Keratinocyte (primary cell): ENCODE measurements at regions not wholly inside any gene's neighbourhood (a gene's known extent, or its start where the extent isn't known, plus 50 kb on each side); places are given as distances from the start of the nearest gene placed in this dataset.

Source experiments
- DNase-seq: peaks from one replicate; pipeline ENCODE4 v3.0.0-alpha.2; 2011; ENCODE audit warnings: low read depth, missing footprints, low spot score
- FAIRE-seq: peaks from 2 replicates; lab custom pipeline; 2011; peaks lifted over from hg19 to GRCh38; lab: Jason Lieb, UNC
- H2AFZ ChIP-seq: 2 replicates; pipeline ENCODE4 v1.6.0; 2012; ENCODE audit warnings: low read length, control low read depth, inconsistent platforms; ENCODE audit not compliant: control insufficient read depth
- H3K27ac ChIP-seq: 2 replicates; pipeline ENCODE4 v1.5.1; 2011; ENCODE audit warnings: low read length; ENCODE audit not compliant: control insufficient read depth, insufficient read depth
- H3K27me3 ChIP-seq: 3 replicates; pipeline ENCODE4 v1.6.0; 2011; ENCODE audit warnings: low read length; ENCODE audit not compliant: control insufficient read depth, insufficient read depth; ENCODE audit errors: extremely low read depth
- H3K36me3 ChIP-seq, 2 experiments: 2 replicates in 1 of 2; 3 replicates in 1 of 2; pipeline ENCODE4 v1.5.1; 2011; ENCODE audit warnings: low read length in 2 of 2, mild to moderate bottlenecking in 1 of 2; ENCODE audit not compliant: control insufficient read depth in 2 of 2, insufficient read depth in 2 of 2; ENCODE audit errors: extremely low read depth in 1 of 2
- H3K4me1 ChIP-seq: 3 replicates; pipeline ENCODE4 v1.5.1; 2011; ENCODE audit warnings: low read length; ENCODE audit not compliant: control insufficient read depth, insufficient read depth; ENCODE audit errors: extremely low read depth
- H3K4me2 ChIP-seq: 3 replicates; pipeline ENCODE4 v1.6.0; 2011; ENCODE audit warnings: low read depth, low read length; ENCODE audit not compliant: control insufficient read depth, insufficient read depth; ENCODE audit errors: extremely low read depth
- H3K4me3 ChIP-seq, 3 experiments: fragments of 200-600 bp in 1 of 3; sonication (generic) in 1 of 3; 2 replicates in 2 of 3; 3 replicates in 1 of 3; pipeline ENCODE4 v1.5.1; 2011 to 2016; ENCODE audit warnings: low read length in 3 of 3, mild to moderate bottlenecking in 3 of 3, control low read depth in 2 of 3, inconsistent platforms in 1 of 3, low read depth in 1 of 3, mixed read lengths in 1 of 3, mixed run types in 1 of 3, moderate library complexity in 1 of 3; ENCODE audit not compliant: control insufficient read depth in 2 of 3, insufficient read depth in 2 of 3; ENCODE audit errors: extremely low read depth in 1 of 3
- H3K79me2 ChIP-seq: 2 replicates; pipeline ENCODE4 v1.6.0; 2012; ENCODE audit warnings: low read length; ENCODE audit not compliant: control insufficient read depth, insufficient read depth
- H3K9ac ChIP-seq: 3 replicates; pipeline ENCODE4 v1.6.0; 2011; ENCODE audit warnings: low read length; ENCODE audit not compliant: control insufficient read depth, insufficient read depth; ENCODE audit errors: extremely low read depth
- H3K9me1 ChIP-seq: 3 replicates; pipeline ENCODE4 v1.6.0; 2011; ENCODE audit warnings: low read length; ENCODE audit not compliant: control insufficient read depth, insufficient read depth; ENCODE audit errors: extremely low read depth
- H3K9me3 ChIP-seq: 2 replicates; pipeline ENCODE4 v1.5.1; 2012; ENCODE audit warnings: low read depth, low read length; ENCODE audit not compliant: control insufficient read depth
- H4K20me1 ChIP-seq: 3 replicates; pipeline ENCODE4 v1.6.0; 2011; ENCODE audit warnings: low read length; ENCODE audit not compliant: control insufficient read depth, insufficient read depth; ENCODE audit errors: extremely low read depth
- CTCF ChIP-seq, 3 experiments: IDR thresholded peaks in 1 of 3; conservative IDR thresholded peaks in 1 of 3; optimal IDR thresholded peaks in 1 of 3; 2 replicates in 2 of 3; 3 replicates in 1 of 3; pipeline versions ENCODE3 to v1.5.1; 2011; ENCODE audit warnings: low read length in 3 of 3, mild to moderate bottlenecking in 3 of 3, moderate library complexity in 2 of 3, control low read depth in 1 of 3, inconsistent platforms in 1 of 3; ENCODE audit not compliant: insufficient read depth in 2 of 3; ENCODE audit errors: extremely low read depth in 1 of 3
- EZH2 ChIP-seq: IDR thresholded peaks from one replicate; pipeline ENCODE4 v1.6.1; 2012; ENCODE audit warnings: inconsistent platforms, mild to moderate bottlenecking, low read length, moderate library complexity
- dilution Hi-C: fragments of 300-500 bp; cut with MboI; formaldehyde crosslinking; loops from one replicate; pipeline ENCODE4 v1.7.0; 2020; ENCODE audit warnings: low sequenced_read_pairs; ENCODE audit not compliant: extremely low pct_ligation_motif_present

GRCh38 chr7:79531905-79532664 lies 78.6 kb upstream of the MAGI2 start:
- H3K9ac ChIP-seq, result no peak overlapping the region
- dilution Hi-C loops, result no loop called here

GRCh38 chr7:79531116-79531515 lies 77.6 kb upstream of the MAGI2 start:
- Histone ChIP-seq H3K4me3 (no peak overlapping the region), H3K9ac (no peak overlapping the region), H3K4me2 (no peak overlapping the region), H2AFZ (no peak overlapping the region), H3K9me3 (no peaks in the 10 kb centered on the region), H4K20me1 (no peaks in the 10 kb centered on the region), H3K36me3 (no peaks in the 10 kb centered on the region), H3K9me1 (no peaks in the 10 kb centered on the region), H3K27ac (no peak overlapping the region), H3K4me1 (peaks cover 27% of the 10 kb centered on the region), H3K27me3 (no peaks in the 10 kb centered on the region), H3K79me2 (no peaks in the 10 kb centered on the region)
- DNase-seq (no peak), FAIRE-seq (no peak)
- dilution Hi-C loops, result no loop called here
- no peak for TF ChIP-seq CTCF (optimal IDR thresholded peaks at IDR 0.05 in 1 of 3, IDR thresholded peaks at IDR 0.05 in 1 of 3, conservative IDR thresholded peaks at IDR 0.05 in 1 of 3; ENCODE audit: extremely low read depth in 1 of 3, insufficient read depth in 2 of 3, low read length in 3 of 3)

More at GRCh38 chr7:79531905-79532664, 78.6 kb upstream of the MAGI2 start:
- Histone ChIP-seq H3K79me2 (no peaks in the 10 kb centered on the region), H3K4me3 (no peak overlapping the region), H3K27me3 (no peaks in the 10 kb centered on the region), H3K9me1 (no peaks in the 10 kb centered on the region), H3K4me1 (peaks cover 27% of the 10 kb centered on the region), H3K36me3 (no peaks in the 10 kb centered on the region), H3K9me3 (no peaks in the 10 kb centered on the region), H4K20me1 (no peaks in the 10 kb centered on the region), H3K27ac (no peak overlapping the region), H2AFZ (no peak overlapping the region), H3K4me2 (no peak overlapping the region)
- FAIRE-seq (no peak), DNase-seq (no peak)
- TF ChIP-seq CTCF (optimal IDR thresholded peaks at IDR 0.05 in 1 of 3, IDR thresholded peaks at IDR 0.05 in 1 of 3, conservative IDR thresholded peaks at IDR 0.05 in 1 of 3; ENCODE audit: extremely low read depth in 1 of 3, insufficient read depth in 2 of 3, low read length in 3 of 3) (no peak), EZH2 (no peak)
